A673 (cell line): ENCODE measurements at regions not wholly inside any gene's neighbourhood (a gene's known extent, or its start where the extent isn't known, plus 50 kb on each side); places are given as distances from the start of the nearest gene placed in this dataset.
"Not testable (repeated sequence)": the region's sequence is repeated elsewhere in the genome, so short reads cannot be mapped to it uniquely, and the experiment has no call there.

Source experiments
- CTCF ChIP-seq: fragments of 300-800, 200-600 bp; sonication (generic); conservative IDR thresholded peaks from 2 replicates; pipeline ENCODE4 v1.5.1; 2017; ENCODE audit warnings: low read depth, mild to moderate bottlenecking, antibody characterized with exemption, low read length, moderate library complexity, mixed read lengths
- EZH2 ChIP-seq: fragments of 200-600 bp; sonication (generic); IDR thresholded peaks from 2 replicates; pipeline ENCODE4 v1.6.1; 2017; ENCODE audit warnings: borderline replicate concordance, low read depth, mild to moderate bottlenecking, mixed read lengths, antibody characterized with exemption, low read length; ENCODE audit not compliant: poor library complexity, severe bottlenecking

GRCh38 chr3:152693521-152694250, 141.2 kb upstream of the P2RY1 start:
- TF ChIP-seq CTCF, EZH2: not testable (repeated sequence)
